Tibial nerve (tissue), 4 donors: ENCODE measurements at regions not wholly inside any gene's neighbourhood (a gene's known extent, or its start where the extent isn't known, plus 50 kb on each side); places are given as distances from the start of the nearest gene placed in this dataset.

Experiments
- EP300 ChIP-seq, 2 donors: sonication (generic); formaldehyde crosslinking; IDR thresholded peaks; one replicate each; pipeline ENCODE4 v1.6.1; 2017; ENCODE audit warnings: antibody characterized with exemption in 2 of 2, mild to moderate bottlenecking in 1 of 2
- POLR2A ChIP-seq, 2 donors: fragments of 450-650 bp; IDR thresholded peaks; one replicate each; pipeline ENCODE4 v1.6.1; 2017; ENCODE audit warnings: antibody characterized with exemption in 2 of 2, mild to moderate bottlenecking in 2 of 2, moderate library complexity in 2 of 2
- TF ChIP-seq, protein P1 (sequence below), 5 experiments: fragments of 200-600 bp in 3 of 5; fragments of 450-650 bp in 2 of 5; sonication (generic) in 3 of 5; IDR thresholded peaks; one replicate each; pipeline ENCODE4 v1.5.1; 2016 to 2019; ENCODE audit warnings: antibody characterized with exemption in 5 of 5, mild to moderate bottlenecking in 3 of 5, moderate library complexity in 2 of 5

DNA sequence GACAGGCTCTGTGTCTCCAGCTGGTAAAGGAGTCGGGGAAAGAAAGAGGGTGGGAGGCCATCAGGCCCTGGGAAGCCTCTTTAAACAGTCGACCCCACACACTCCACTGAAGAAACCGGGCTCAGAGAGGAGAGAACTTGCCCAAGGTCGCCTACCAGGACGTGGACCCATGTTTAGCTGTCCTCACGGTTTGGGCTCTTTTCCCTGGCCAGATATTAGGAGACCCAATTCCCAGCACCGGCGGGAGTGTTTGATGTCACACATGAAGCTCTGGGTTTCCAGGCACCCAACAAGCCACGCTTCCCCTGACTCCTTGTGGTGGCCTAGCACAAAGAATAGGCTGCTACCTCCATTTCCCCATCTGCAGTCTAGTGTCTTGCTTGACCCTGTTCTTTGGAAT is 52.2 kb upstream of the GRIP2 start:
- TF ChIP-seq, protein P1, sequence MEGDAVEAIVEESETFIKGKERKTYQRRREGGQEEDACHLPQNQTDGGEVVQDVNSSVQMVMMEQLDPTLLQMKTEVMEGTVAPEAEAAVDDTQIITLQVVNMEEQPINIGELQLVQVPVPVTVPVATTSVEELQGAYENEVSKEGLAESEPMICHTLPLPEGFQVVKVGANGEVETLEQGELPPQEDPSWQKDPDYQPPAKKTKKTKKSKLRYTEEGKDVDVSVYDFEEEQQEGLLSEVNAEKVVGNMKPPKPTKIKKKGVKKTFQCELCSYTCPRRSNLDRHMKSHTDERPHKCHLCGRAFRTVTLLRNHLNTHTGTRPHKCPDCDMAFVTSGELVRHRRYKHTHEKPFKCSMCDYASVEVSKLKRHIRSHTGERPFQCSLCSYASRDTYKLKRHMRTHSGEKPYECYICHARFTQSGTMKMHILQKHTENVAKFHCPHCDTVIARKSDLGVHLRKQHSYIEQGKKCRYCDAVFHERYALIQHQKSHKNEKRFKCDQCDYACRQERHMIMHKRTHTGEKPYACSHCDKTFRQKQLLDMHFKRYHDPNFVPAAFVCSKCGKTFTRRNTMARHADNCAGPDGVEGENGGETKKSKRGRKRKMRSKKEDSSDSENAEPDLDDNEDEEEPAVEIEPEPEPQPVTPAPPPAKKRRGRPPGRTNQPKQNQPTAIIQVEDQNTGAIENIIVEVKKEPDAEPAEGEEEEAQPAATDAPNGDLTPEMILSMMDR (IDR thresholded peaks at IDR 0.05) = no peak
- TF ChIP-seq POLR2A (IDR thresholded peaks at IDR 0.05) (no peak), EP300 (IDR thresholded peaks at IDR 0.05) (no peak)
